Iris pigment epithelial cell (primary cell): ENCODE measurements at regions not wholly inside any gene's neighbourhood (a gene's known extent, or its start where the extent isn't known, plus 50 kb on each side); places are given as distances from the start of the nearest gene placed in this dataset.

Source experiments
- DNase-seq: peaks from one replicate; pipeline ENCODE4 v3.0.0-alpha.2; 2011; ENCODE audit warnings: low read depth

GRCh38 chr13:37364007-37364406 is 234.6 kb downstream of the POSTN start:
- DNase-seq: no peak

- no peak for DNase-seq
These were observed 237.0 kb downstream of the POSTN start for GRCh38 chr13:37361608-37362007.

- DNase-seq: peak; percentile 40
These were observed 238.0 kb downstream of the POSTN start for GRCh38 chr13:37360556-37360955.

GRCh38 chr13:37357548-37357947 is 241.0 kb downstream of the POSTN start:
- DNase-seq: peak; percentile 30

- DNase-seq: no peak
These were observed 244.7 kb downstream of the POSTN start for GRCh38 chr13:37353911-37354310.

- DNase-seq: no peak
These were observed 245.7 kb upstream of the CSNK1A1L start for GRCh38 chr13:37351211-37351610.

GRCh38 chr13:37349916-37350315 is 244.5 kb upstream of the CSNK1A1L start:
- DNase-seq: no peak

GRCh38 chr13:37348916-37349643 is 243.6 kb upstream of the CSNK1A1L start:
- no peak for DNase-seq

- no peak for DNase-seq
These were observed 240.4 kb upstream of the CSNK1A1L start for GRCh38 chr13:37345869-37346268.

GRCh38 chr13:37345391-37345790 is 239.9 kb upstream of the CSNK1A1L start:
- no peak for DNase-seq

- DNase-seq: no peak
These were observed 238.6 kb upstream of the CSNK1A1L start for GRCh38 chr13:37344056-37344455.

GRCh38 chr13:37342205-37342604 is 236.7 kb upstream of the CSNK1A1L start:
- DNase-seq: no peak

GRCh38 chr13:37340901-37341670 is 235.6 kb upstream of the CSNK1A1L start:
- DNase-seq: no peak

GRCh38 chr13:37339386-37339735 is 233.9 kb upstream of the CSNK1A1L start:
- DNase-seq: no peak

GRCh38 chr13:37338726-37339385 is 233.4 kb upstream of the CSNK1A1L start:
- no peak for DNase-seq

GRCh38 chr13:37326334-37326733 is 220.9 kb upstream of the CSNK1A1L start:
- peak; percentile 52 for DNase-seq

GRCh38 chr13:37319031-37319443 is 213.6 kb upstream of the CSNK1A1L start:
- DNase-seq: peak; percentile 41

- no peak for DNase-seq
These were observed 211.5 kb upstream of the CSNK1A1L start for GRCh38 chr13:37316935-37317334.

GRCh38 chr13:37313372-37313771 is 207.9 kb upstream of the CSNK1A1L start:
- DNase-seq: peak; percentile 73

GRCh38 chr13:37306778-37307544 is 201.5 kb upstream of the CSNK1A1L start:
- peak; percentile 97 for DNase-seq

- peak; percentile 16 for DNase-seq
These were observed 198.1 kb upstream of the CSNK1A1L start for GRCh38 chr13:37303606-37304005.

- no peak for DNase-seq
These were observed 197.2 kb upstream of the CSNK1A1L start for GRCh38 chr13:37302686-37303085.
